Subcutaneous abdominal adipose tissue (tissue), 5 donors: ENCODE measurements at regions not wholly inside any gene's neighbourhood (a gene's known extent, or its start where the extent isn't known, plus 50 kb on each side); places are given as distances from the start of the nearest gene placed in this dataset.

Experiments used
- H3K27ac ChIP-seq: one replicate; pipeline ENCODE4 v1.7.0; 2013; ENCODE audit warnings: low read depth, mild to moderate bottlenecking, inconsistent platforms, low read length, moderate library complexity
- H3K27me3 ChIP-seq, 5 donors: one replicate each; pipeline ENCODE4 v1.7.0; 2013; ENCODE audit warnings: low read length in 5 of 5, inconsistent platforms in 1 of 5; ENCODE audit not compliant: control insufficient read depth in 5 of 5, insufficient read depth in 4 of 5
- H3K36me3 ChIP-seq, 5 donors: one replicate each; pipeline ENCODE4 v1.7.0; 2013; ENCODE audit warnings: low read length in 5 of 5; ENCODE audit not compliant: control insufficient read depth in 5 of 5, insufficient read depth in 5 of 5
- H3K4me1 ChIP-seq, 5 donors: one replicate each; pipeline ENCODE4 v1.7.0; 2013; ENCODE audit warnings: low read length in 5 of 5, mild to moderate bottlenecking in 3 of 5, moderate library complexity in 1 of 5; ENCODE audit not compliant: control insufficient read depth in 5 of 5, insufficient read depth in 5 of 5
- H3K4me3 ChIP-seq, 5 donors: one replicate each; pipeline ENCODE4 v1.7.0; 2013; ENCODE audit warnings: low read length in 5 of 5, low read depth in 1 of 5
- H3K9ac ChIP-seq, 5 donors: one replicate each; pipeline ENCODE4 v1.7.0; 2013; ENCODE audit warnings: low read length in 5 of 5, mild to moderate bottlenecking in 4 of 5, moderate library complexity in 3 of 5
- H3K9me3 ChIP-seq, 5 donors: one replicate each; pipeline ENCODE4 v1.7.0; 2013; ENCODE audit warnings: low read length in 5 of 5; ENCODE audit not compliant: control insufficient read depth in 5 of 5
- donor health status: healthy.
- donor health status: healthy.
- donor health status: healthy.
- donor health status: healthy.
- donor health status: healthy.

- Histone ChIP-seq H3K27me3 (peaks cover 0 to 6% (median 0%) of the 10 kb centered on the region in 5 donors), H3K36me3 (no peaks in the 10 kb centered on the region), H3K4me3 (no peak overlapping the region), H3K4me1 (no peaks in the 10 kb centered on the region), H3K27ac (no peak overlapping the region), H3K9ac (no peak overlapping the region), H3K9me3 (no peaks in the 10 kb centered on the region)
These were observed 294.8 kb downstream of the UTP18 start for GRCh38 chr17:51555153-51555552.

- H3K4me3 ChIP-seq = no peak overlapping the region
- H3K27me3 ChIP-seq = peaks cover 0 to 9% (median 2%) of the 10 kb centered on the region in 5 donors
- H3K9me3 ChIP-seq = no peaks in the 10 kb centered on the region
- H3K36me3 ChIP-seq = no peaks in the 10 kb centered on the region
- no peaks in the 10 kb centered on the region for H3K4me1 ChIP-seq
- no peak overlapping the region for H3K27ac ChIP-seq
- H3K9ac ChIP-seq = no peak overlapping the region
These were observed 299.4 kb downstream of the UTP18 start for GRCh38 chr17:51559778-51560177.

DNA sequence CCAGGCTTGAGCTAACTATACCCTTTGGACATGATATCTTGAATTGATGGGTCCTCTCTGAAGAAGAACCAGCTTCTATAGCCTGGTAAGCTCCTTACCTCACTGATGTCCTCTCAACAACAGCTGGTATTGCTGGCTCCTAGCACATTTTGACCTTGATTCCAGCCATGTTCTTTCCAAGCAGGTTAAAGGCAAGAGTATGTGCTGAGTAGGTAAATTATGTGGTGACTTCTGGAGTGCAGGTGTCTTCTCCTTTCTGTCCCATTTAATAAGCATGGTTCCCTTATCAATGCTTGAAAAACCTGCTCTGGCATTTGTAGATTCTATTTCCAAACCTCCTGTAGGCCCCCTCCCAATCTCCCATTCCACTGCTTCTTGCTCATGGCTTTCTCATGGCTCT is 300.1 kb downstream of the UTP18 start:
- peaks cover 0 to 9% (median 2%) of the 10 kb centered on the region in 5 donors for H3K27me3 ChIP-seq
- no peaks in the 10 kb centered on the region for H3K36me3 ChIP-seq
- H3K9me3 ChIP-seq = no peaks in the 10 kb centered on the region
- no peak overlapping the region for H3K4me3 ChIP-seq
- no peak overlapping the region for H3K27ac ChIP-seq
- H3K9ac ChIP-seq = no peak overlapping the region
- H3K4me1 ChIP-seq = no peaks in the 10 kb centered on the region

DNA sequence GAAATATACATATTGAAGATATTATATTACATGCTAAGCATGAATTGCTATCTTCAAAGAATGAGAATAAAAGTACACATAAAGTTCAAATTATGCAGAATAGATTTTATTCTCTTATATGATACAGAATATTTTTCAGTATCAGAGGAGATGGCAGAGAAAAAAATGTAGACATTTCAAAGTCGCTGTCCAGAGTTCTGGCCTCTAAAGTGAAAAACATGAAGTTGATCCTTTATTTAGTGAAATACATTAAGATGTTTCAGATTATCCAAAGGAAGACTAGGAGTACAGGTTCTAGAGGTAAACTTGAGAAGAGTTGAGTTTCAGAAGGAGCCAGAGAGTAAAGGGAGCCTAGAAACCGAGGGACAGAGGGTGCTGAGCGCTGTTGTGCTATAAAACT is 303.6 kb downstream of the UTP18 start:
- no peaks in the 10 kb centered on the region for H3K4me1 ChIP-seq
- no peak overlapping the region for H3K4me3 ChIP-seq
- no peak overlapping the region for H3K27ac ChIP-seq
- peaks cover 0 to 9% (median 2%) of the 10 kb centered on the region in 5 donors for H3K27me3 ChIP-seq
- no peaks in the 10 kb centered on the region for H3K9me3 ChIP-seq
- H3K9ac ChIP-seq = no peak overlapping the region
- no peaks in the 10 kb centered on the region for H3K36me3 ChIP-seq

GRCh38 chr17:51572115-51572514 is 311.8 kb downstream of the UTP18 start:
- no peak overlapping the region for H3K27ac ChIP-seq
- H3K9me3 ChIP-seq = peaks cover 0 to 10% (median 3%) of the 10 kb centered on the region in 5 donors
- no peaks in the 10 kb centered on the region for H3K4me1 ChIP-seq
- no peak overlapping the region for H3K9ac ChIP-seq
- H3K36me3 ChIP-seq = no peaks in the 10 kb centered on the region
- peaks cover 0 to 3% (median 0%) of the 10 kb centered on the region in 5 donors for H3K27me3 ChIP-seq
- H3K4me3 ChIP-seq = no peak overlapping the region
